ENCODE measurements at regions not wholly inside any gene's neighbourhood (a gene's known extent, or its start where the extent isn't known, plus 50 kb on each side); places are given as distances from the start of the nearest gene placed in this dataset.
"Not testable (repeated sequence)": the region's sequence is repeated elsewhere in the genome, so short reads cannot be mapped to it uniquely, and the experiment has no call there.

GRCh38 chr9:84526211-84526610 is 143.3 kb upstream of the NTRK2 start:
- not testable (repeated sequence) for TF ChIP-seq ZNF263 (CRISPR knock-in tag; IDR thresholded peaks at IDR 0.05); MEIS2 (CRISPR knock-in tag; IDR thresholded peaks at IDR 0.05); HOXD1 (CRISPR knock-in tag; IDR thresholded peaks at IDR 0.05); ZMYM3 (CRISPR knock-in tag; IDR thresholded peaks at IDR 0.05); TAF1 (CRISPR knock-in tag; IDR thresholded peaks at IDR 0.05); KLF13 (CRISPR knock-in tag; IDR thresholded peaks at IDR 0.05); MXI1 (IDR thresholded peaks at IDR 0.05; ENCODE audit: borderline replicate concordance, low read depth, low read length); ZNF775 (CRISPR knock-in tag; IDR thresholded peaks at IDR 0.05; ENCODE audit: borderline replicate concordance); ATF5 (CRISPR knock-in tag; IDR thresholded peaks at IDR 0.05; ENCODE audit: low read depth); JUND (CRISPR knock-in tag; IDR thresholded peaks at IDR 0.05)

Data from HepG2 (cell line).